MM.1S (cell line): ENCODE measurements at regions not wholly inside any gene's neighbourhood (a gene's known extent, or its start where the extent isn't known, plus 50 kb on each side); places are given as distances from the start of the nearest gene placed in this dataset.

ENCODE experiments used
- DNase-seq: peaks from one replicate; pipeline ENCODE4 v3.0.0-alpha.2; 2015
- H2AFZ ChIP-seq: fragments of 300-600 bp; sonication (generic); 2 replicates; pipeline ENCODE4 v1.6.0; 2016; ENCODE audit warnings: antibody characterized with exemption, low read length
- H3F3A ChIP-seq: fragments of 300-600 bp; sonication (generic); 2 replicates; pipeline ENCODE4 v1.6.1; 2016; ENCODE audit warnings: mild to moderate bottlenecking, antibody characterized with exemption, low read length, moderate library complexity, mixed read lengths; ENCODE audit not compliant: insufficient read depth
- H3K27ac ChIP-seq: fragments of 300-600 bp; sonication (generic); 2 replicates; pipeline ENCODE4 v1.5.1; 2016; ENCODE audit warnings: mild to moderate bottlenecking, low read length
- H3K27me3 ChIP-seq: fragments of 300-600 bp; sonication (generic); replicated peaks from 2 replicates; pipeline ENCODE4 v1.6.0; 2016; ENCODE audit warnings: low read length; ENCODE audit not compliant: insufficient read depth
- H3K36me3 ChIP-seq: fragments of 300-600 bp; sonication (generic); replicated peaks from 2 replicates; pipeline ENCODE4 v1.6.1; 2016; ENCODE audit warnings: mild to moderate bottlenecking, low read length, mixed read lengths; ENCODE audit not compliant: insufficient read depth
- H3K4me1 ChIP-seq: fragments of 300-600 bp; sonication (generic); 2 replicates; pipeline ENCODE4 v1.6.1; 2016; ENCODE audit warnings: low read length, mixed read lengths
- H3K4me2 ChIP-seq: fragments of 300-600 bp; sonication (generic); 2 replicates; pipeline ENCODE4 v1.6.0; 2016; ENCODE audit warnings: low read depth, low read length
- H3K4me3 ChIP-seq: fragments of 300-600 bp; sonication (generic); 2 replicates; pipeline ENCODE4 v1.5.1; 2016; ENCODE audit warnings: low read length, mixed read lengths
- H3K79me2 ChIP-seq: fragments of 300-600 bp; sonication (generic); 2 replicates; pipeline ENCODE4 v1.6.1; 2016; ENCODE audit warnings: mixed run types, low read length, mixed read lengths
- H3K9ac ChIP-seq: fragments of 300-600 bp; sonication (generic); 2 replicates; pipeline ENCODE4 v1.6.1; 2016; ENCODE audit warnings: low read length, mixed read lengths
- H3K9me2 ChIP-seq: fragments of 300-600 bp; sonication (generic); replicated peaks from 2 replicates; pipeline ENCODE4 v1.6.1; 2016; ENCODE audit warnings: mild to moderate bottlenecking, low read length, mixed read lengths; ENCODE audit not compliant: insufficient read depth
- H3K9me3 ChIP-seq: fragments of 300-600 bp; sonication (generic); replicated peaks from 2 replicates; pipeline ENCODE4 v1.6.1; 2016; ENCODE audit warnings: mild to moderate bottlenecking, low read length, mixed read lengths; ENCODE audit not compliant: insufficient read depth
- H4K20me1 ChIP-seq: fragments of 300-600 bp; sonication (generic); 2 replicates; pipeline ENCODE4 v1.6.1; 2016; ENCODE audit warnings: mild to moderate bottlenecking, low read length, moderate library complexity, mixed read lengths; ENCODE audit not compliant: insufficient read depth
- EZH2 ChIP-seq: fragments of 300-600 bp; sonication (generic); optimal IDR thresholded peaks from 2 replicates; pipeline ENCODE3; 2017; ENCODE audit warnings: low read depth, mild to moderate bottlenecking, antibody characterized with exemption, low read length, mixed read lengths
- EZH2phosphoT487 ChIP-seq: fragments of 300-600 bp; sonication (generic); IDR thresholded peaks from 2 replicates; pipeline ENCODE4 v1.6.1; 2018; ENCODE audit warnings: antibody characterized with exemption, low read length
- TF ChIP-seq, protein P1 (sequence below): fragments of 300-600 bp; sonication (generic); IDR thresholded peaks from 2 replicates; pipeline ENCODE4 v1.5.1; 2016; ENCODE audit warnings: antibody characterized with exemption, low read length, mixed read lengths

DNA sequence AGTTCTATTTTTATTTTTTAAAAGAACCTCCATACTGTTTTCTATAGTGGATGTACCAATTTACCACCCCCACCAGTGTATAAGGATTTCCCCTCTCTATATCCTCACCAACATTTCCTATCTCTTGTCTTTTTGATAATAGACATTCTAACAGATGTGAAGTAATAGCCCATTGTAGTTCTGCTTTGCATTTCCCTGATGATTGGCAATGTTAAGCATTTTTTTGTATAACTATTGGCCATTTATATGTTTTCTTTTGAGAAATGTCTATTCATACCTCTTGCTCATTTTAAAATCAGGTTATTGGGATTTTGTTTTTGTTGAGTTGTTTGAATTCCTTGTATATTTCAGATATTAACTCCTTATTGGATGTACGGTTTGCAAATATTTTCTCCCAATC, 251.1 kb upstream of the HTR2C start:
- no peak overlapping the region for H2AFZ ChIP-seq
- H3K4me1 ChIP-seq, result no peaks in the 10 kb centered on the region
- no peaks in the 10 kb centered on the region for H4K20me1 ChIP-seq
- no peaks in the 10 kb centered on the region for H3K79me2 ChIP-seq
- no peak overlapping the region for H3K4me3 ChIP-seq
- H3K9ac ChIP-seq, result no peak overlapping the region
- H3K27me3 ChIP-seq, result no peaks in the 10 kb centered on the region
- TF ChIP-seq EZH2phosphoT487 (no peak), EZH2 (no peak)
- TF ChIP-seq, protein P1, sequence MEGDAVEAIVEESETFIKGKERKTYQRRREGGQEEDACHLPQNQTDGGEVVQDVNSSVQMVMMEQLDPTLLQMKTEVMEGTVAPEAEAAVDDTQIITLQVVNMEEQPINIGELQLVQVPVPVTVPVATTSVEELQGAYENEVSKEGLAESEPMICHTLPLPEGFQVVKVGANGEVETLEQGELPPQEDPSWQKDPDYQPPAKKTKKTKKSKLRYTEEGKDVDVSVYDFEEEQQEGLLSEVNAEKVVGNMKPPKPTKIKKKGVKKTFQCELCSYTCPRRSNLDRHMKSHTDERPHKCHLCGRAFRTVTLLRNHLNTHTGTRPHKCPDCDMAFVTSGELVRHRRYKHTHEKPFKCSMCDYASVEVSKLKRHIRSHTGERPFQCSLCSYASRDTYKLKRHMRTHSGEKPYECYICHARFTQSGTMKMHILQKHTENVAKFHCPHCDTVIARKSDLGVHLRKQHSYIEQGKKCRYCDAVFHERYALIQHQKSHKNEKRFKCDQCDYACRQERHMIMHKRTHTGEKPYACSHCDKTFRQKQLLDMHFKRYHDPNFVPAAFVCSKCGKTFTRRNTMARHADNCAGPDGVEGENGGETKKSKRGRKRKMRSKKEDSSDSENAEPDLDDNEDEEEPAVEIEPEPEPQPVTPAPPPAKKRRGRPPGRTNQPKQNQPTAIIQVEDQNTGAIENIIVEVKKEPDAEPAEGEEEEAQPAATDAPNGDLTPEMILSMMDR, result no peak
- DNase-seq, result no peak
- H3F3A ChIP-seq, result no peaks in the 10 kb centered on the region
- no peak overlapping the region for H3K27ac ChIP-seq
- H3K4me2 ChIP-seq, result no peak overlapping the region
- no peaks in the 10 kb centered on the region for H3K9me3 ChIP-seq
- H3K9me2 ChIP-seq, result no peaks in the 10 kb centered on the region
- no peaks in the 10 kb centered on the region for H3K36me3 ChIP-seq

DNA sequence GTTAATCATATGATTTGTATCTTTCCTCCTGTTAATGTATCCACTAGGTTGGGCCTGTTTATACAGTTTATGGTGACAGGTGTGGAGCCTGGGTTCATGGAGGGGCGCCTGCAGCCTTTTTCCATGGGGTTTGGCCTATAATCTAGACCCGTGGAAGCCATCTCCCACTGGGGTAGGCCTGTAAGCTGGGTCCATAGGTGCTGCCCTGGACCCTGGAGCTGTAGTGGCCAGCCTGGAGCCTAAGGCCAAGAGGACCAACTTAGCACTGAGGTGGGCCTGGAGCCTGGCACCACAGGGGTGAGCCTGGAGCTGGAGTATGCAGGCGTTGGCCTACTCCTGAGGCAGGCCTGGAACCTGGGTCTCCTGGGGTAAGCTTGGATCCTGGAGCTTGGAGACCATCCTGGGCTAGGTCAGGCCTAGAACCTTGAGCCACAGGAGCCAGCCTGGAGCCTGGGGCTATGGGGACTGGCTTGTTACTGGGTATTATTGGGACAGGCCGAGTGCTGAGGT, 249.4 kb upstream of the HTR2C start:
- TF ChIP-seq EZH2phosphoT487 (no peak), EZH2 (no peak)
- TF ChIP-seq, protein P1, result no peak
- no peaks in the 10 kb centered on the region for H3F3A ChIP-seq
- no peaks in the 10 kb centered on the region for H3K27me3 ChIP-seq
- no peak for DNase-seq
- no peaks in the 10 kb centered on the region for H3K9me2 ChIP-seq
- H3K4me1 ChIP-seq, result no peaks in the 10 kb centered on the region
- H3K27ac ChIP-seq, result no peak overlapping the region
- no peaks in the 10 kb centered on the region for H3K9me3 ChIP-seq
- H3K4me2 ChIP-seq, result no peak overlapping the region
- no peak overlapping the region for H3K9ac ChIP-seq
- no peaks in the 10 kb centered on the region for H3K36me3 ChIP-seq
- H3K4me3 ChIP-seq, result no peak overlapping the region
- no peaks in the 10 kb centered on the region for H3K79me2 ChIP-seq
- H4K20me1 ChIP-seq, result no peaks in the 10 kb centered on the region
- no peak overlapping the region for H2AFZ ChIP-seq

DNA sequence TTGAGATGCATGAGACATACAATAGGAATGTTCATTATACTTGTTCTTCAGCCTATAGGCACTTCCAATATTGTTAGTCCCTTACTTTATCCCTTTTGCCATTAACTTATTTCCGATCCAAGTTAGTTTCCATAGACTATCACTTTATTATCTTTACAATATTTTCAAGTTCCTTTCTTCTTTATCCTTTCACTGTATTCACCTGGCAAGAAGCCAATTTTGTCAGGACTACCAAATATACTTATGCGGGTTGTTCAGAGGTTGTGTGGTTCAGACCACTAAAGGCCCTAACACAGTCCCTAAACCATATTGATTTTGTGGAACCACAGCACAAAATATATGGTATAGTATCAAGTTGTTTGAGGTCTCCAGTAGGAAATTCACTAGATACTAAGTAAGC, 245.0 kb upstream of the HTR2C start:
- Histone ChIP-seq H3K79me2 (no peaks in the 10 kb centered on the region), H2AFZ (no peak overlapping the region), H3K27me3 (no peaks in the 10 kb centered on the region), H3K9ac (no peak overlapping the region), H3K4me3 (no peak overlapping the region), H3F3A (no peaks in the 10 kb centered on the region), H3K9me2 (no peaks in the 10 kb centered on the region), H3K4me2 (no peak overlapping the region), H3K9me3 (no peaks in the 10 kb centered on the region), H4K20me1 (no peaks in the 10 kb centered on the region), H3K27ac (no peak overlapping the region), H3K36me3 (no peaks in the 10 kb centered on the region), H3K4me1 (no peaks in the 10 kb centered on the region)
- TF ChIP-seq, protein P1, result no peak
- TF ChIP-seq EZH2phosphoT487 (no peak), EZH2 (no peak)
- DNase-seq, result no peak
